ENCODE measurements at regions not wholly inside any gene's neighbourhood (a gene's known extent, or its start where the extent isn't known, plus 50 kb on each side); places are given as distances from the start of the nearest gene placed in this dataset.

DNA sequence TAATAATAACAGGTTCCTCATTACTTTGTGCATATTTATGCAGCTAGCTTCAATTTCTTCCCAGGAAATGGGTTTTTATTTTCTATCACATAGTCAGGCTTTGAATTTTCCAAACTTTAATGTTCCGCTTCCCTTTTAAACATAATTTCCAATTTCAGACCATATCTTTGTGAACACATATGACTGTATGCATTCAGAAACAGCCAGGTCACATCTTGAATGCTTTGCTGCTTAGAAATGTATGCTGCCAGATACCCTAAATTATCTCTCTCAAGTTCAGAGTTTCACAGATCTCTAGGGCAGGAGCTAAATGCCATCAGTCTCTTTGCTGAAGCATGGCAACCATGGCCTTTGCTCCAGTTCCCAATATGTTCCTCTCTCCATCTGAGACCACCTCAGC lies 2203.8 kb downstream of the LRRC4C start:
- TF ChIP-seq, protein P1, sequence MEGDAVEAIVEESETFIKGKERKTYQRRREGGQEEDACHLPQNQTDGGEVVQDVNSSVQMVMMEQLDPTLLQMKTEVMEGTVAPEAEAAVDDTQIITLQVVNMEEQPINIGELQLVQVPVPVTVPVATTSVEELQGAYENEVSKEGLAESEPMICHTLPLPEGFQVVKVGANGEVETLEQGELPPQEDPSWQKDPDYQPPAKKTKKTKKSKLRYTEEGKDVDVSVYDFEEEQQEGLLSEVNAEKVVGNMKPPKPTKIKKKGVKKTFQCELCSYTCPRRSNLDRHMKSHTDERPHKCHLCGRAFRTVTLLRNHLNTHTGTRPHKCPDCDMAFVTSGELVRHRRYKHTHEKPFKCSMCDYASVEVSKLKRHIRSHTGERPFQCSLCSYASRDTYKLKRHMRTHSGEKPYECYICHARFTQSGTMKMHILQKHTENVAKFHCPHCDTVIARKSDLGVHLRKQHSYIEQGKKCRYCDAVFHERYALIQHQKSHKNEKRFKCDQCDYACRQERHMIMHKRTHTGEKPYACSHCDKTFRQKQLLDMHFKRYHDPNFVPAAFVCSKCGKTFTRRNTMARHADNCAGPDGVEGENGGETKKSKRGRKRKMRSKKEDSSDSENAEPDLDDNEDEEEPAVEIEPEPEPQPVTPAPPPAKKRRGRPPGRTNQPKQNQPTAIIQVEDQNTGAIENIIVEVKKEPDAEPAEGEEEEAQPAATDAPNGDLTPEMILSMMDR (IDR thresholded peaks at IDR 0.05) = no peak
- no peak for TF ChIP-seq POLR2AphosphoS5 (IDR thresholded peaks at IDR 0.05)

Data from stomach (tissue), 4 donors.